ENCODE measurements at regions not wholly inside any gene's neighbourhood (a gene's known extent, or its start where the extent isn't known, plus 50 kb on each side); places are given as distances from the start of the nearest gene placed in this dataset.

DNA sequence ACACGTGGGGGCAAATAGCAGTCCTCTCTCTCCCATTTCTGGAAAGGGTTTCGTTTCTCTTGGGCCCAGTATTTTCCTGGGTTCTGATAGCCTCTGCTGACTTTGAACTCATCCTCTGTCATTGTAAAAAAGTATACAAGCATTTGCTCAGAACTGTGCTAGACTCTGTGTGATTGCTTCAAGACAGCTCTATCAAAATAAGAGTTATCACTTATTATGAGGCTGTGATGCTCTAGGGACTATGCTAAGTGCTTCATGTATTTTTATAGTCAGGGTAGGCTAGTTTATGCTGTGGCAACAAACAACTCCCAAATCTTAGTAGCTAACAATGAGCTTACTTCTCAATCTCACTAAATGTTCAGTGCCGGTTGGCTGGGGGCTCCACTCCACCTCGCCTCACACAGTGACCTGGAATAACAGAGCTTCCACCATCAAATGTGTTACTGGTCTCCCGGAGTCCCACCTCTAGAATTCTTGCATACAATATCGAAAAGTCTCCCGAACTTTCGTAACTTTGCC, 110.8 kb upstream of the CDC42EP3 start:
- DNase-seq (ENCODE audit: low read depth, low spot score) = no peak

GRCh38 chr2:37782721-37783371, 111.4 kb upstream of the CDC42EP3 start:
- no peak for DNase-seq (ENCODE audit: low read depth, low spot score)

GRCh38 chr2:37783545-37783944, 112.1 kb upstream of the CDC42EP3 start:
- no peak for DNase-seq (ENCODE audit: low read depth, low spot score)

GRCh38 chr2:37784071-37784758, 112.8 kb upstream of the CDC42EP3 start:
- no peak for DNase-seq (ENCODE audit: low read depth, low spot score)

DNA sequence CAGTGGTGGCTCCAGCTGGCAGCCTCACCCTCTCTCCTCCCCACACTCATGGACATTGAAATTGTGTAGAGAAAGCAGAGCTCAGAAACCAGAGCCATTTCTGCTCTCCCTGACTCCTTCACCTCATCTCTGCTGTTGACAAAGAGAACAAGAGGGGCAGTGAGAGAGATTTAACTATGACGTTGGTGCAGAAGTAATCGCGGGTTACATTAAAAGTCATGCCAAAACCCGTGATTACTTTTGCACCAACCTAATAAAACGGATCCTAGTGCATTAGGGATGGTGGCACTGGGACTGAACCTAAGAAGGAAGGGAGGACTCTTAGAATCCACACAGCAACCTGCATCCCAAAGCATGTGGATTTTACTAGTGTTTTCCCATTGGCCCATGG, 113.3 kb upstream of the CDC42EP3 start:
- DNase-seq (ENCODE audit: low read depth, low spot score) = no peak

DNA sequence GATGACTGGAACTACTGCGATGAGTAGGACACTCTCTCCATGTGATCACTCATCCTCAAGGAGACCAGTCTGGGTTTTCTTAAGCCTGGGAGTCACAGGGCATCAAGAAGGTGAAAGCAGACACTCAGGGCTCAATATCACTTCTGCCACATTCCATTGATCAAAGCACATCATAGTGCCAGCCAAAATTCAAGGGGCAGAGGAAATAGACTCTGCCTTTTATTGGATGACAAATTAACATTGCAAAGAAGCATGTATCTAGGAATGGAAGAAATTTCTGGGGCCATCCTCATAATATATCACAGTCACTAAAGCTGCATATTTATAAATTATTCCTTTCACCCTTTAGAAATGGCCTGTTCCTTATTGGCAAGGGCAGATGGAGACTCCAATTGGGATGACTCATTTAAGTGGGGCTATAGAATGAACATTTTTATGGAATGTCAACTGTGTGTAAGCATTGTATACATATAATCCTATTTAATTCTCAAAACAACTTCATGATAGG, 114.8 kb upstream of the CDC42EP3 start:
- no peak for DNase-seq (ENCODE audit: low read depth, low spot score)

DNA sequence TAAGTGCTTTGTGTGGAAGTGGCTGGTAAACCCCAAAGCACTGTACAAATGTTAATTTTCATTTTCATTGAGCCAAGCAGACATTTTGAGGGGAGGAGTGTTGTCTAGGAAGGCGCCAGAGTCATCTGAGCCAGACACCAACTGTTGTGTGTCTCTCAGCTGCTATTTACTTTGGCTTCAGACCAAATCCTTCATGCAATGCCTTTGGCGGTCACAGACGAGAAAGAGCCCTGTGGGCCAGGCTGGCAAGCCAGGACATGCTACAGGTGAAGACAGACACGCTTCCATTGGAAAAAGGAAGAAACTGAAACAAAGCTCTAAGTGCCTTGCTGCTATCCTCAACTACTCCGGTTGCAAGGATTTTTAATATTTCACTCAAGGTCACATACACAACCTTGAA, 115.4 kb upstream of the CDC42EP3 start:
- DNase-seq (ENCODE audit: low read depth, low spot score) = no peak

DNA sequence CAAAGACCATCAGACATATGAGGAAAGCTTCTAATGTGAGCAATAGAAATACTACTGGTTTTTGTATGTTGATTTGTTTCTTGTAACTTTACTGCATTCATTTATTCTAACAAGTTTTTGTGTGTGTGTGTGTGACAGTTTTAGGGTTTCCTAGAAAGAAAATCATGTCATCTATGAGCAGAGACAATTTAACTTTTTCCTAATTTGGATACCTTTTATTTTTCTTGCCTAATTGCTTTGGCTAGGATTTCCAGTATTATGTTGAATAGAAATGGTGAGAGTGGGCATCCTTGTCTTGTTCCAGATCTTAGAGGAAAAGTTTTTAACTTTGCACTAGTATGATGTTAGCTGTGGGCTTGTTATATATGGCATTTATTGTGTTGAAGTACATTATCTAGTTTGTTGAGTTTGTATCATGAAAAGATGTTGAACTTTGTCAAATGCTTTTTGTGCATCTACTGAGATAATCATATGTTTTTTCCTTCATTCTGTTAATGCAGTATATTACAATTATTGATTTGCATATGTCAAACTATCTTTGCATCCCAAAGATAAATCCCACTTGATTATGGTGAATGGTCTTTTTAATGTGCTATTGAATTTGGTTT, 117.3 kb upstream of the CDC42EP3 start:
- no peak for DNase-seq (ENCODE audit: low read depth, low spot score)

GRCh38 chr2:37790019-37790418, 118.6 kb upstream of the CDC42EP3 start:
- no peak for DNase-seq (ENCODE audit: low read depth, low spot score)

- DNase-seq (ENCODE audit: low read depth, low spot score) = no peak
Observed at GRCh38 chr2:37790462-37790861, 119.0 kb upstream of the CDC42EP3 start.

DNA sequence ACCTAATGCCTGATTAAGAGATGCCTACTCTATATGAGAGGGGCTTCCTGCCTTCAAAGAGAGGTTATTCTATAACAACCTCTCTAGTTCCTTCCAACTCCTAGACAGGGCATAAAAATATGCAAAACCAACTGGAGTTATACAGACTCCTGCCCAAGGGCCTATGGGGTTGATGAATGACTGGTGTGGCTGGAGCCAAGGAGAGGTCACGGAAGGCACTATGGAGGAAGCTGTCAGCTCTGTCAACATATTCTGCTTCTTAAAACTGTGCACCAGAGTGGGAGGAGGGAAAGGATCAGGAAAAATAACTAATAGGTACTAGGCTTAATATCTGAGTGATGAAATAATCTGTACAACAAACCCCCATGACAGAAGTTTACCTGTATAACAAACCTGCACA, 120.9 kb upstream of the CDC42EP3 start:
- DNase-seq (ENCODE audit: low read depth, low spot score) = no peak

GRCh38 chr2:37793004-37793403, 121.6 kb upstream of the CDC42EP3 start:
- DNase-seq (ENCODE audit: low read depth, low spot score) = no peak

- DNase-seq (ENCODE audit: low read depth, low spot score) = no peak
Observed at GRCh38 chr2:37794717-37795116, 123.3 kb upstream of the CDC42EP3 start.

- no peak for DNase-seq (ENCODE audit: low read depth, low spot score)
Observed at GRCh38 chr2:37795456-37795855, 124.0 kb upstream of the CDC42EP3 start.

DNA sequence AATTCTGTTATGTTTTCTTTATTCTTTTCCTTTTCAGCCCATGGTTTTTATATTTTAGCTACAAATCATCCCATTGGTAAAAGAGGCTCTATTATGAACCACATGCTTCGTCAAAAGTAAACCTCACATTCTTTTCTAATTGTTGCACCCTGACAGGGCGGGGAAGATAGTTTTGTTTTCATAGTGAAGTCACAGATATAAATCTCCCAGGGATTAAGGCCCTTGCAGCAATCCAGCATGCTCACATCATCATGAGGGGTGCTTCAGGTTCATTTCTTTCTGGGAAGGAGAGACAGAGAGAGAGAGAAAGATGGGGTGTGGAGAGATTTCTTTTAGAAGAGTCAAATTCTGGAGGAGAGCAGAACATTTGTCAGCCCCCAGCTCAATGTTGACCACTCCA, 124.5 kb upstream of the CDC42EP3 start:
- no peak for DNase-seq (ENCODE audit: low read depth, low spot score)

- DNase-seq (ENCODE audit: low read depth, low spot score) = no peak
Observed at GRCh38 chr2:37796481-37796880, 125.0 kb upstream of the CDC42EP3 start.

GRCh38 chr2:37797081-37797480, 125.6 kb upstream of the CDC42EP3 start:
- DNase-seq (ENCODE audit: low read depth, low spot score) = no peak

DNA sequence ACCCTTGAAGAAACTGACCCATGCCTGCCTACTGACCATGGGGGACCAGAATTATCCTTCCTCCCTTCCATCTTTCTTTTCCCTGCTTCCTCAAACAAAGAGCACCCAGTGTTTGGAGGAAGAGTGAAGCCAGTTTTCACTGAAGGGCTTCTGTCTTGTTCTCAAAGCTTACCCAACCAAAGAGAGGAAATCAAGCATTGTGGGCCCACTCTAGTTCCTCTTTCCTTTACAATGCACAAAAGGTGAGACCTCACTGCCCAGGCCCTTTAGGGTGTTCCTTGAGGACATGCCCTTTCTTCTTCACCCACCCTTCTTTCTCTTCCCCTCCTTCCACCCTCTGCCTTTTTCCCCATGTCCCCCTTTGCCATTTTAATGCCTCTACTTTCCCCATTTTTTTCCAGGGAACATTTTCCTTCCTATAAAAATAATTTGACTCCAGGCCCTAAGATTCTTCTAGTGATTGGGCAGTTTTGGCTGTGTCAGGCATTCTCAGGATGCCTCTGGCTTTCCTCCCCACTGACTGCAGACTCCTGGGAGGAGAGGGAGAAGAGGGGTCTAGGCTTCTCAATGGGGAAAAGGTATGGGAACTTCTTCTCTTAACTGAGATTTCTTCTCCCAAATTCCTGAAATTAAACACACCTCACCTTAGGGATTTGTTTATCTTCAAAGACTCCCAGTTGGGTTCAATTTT, 126.6 kb upstream of the RMDN2 start:
- DNase-seq (ENCODE audit: low read depth, low spot score) = no peak

GRCh38 chr2:37800176-37800858, 124.8 kb upstream of the RMDN2 start:
- no peak for DNase-seq (ENCODE audit: low read depth, low spot score)

DNA sequence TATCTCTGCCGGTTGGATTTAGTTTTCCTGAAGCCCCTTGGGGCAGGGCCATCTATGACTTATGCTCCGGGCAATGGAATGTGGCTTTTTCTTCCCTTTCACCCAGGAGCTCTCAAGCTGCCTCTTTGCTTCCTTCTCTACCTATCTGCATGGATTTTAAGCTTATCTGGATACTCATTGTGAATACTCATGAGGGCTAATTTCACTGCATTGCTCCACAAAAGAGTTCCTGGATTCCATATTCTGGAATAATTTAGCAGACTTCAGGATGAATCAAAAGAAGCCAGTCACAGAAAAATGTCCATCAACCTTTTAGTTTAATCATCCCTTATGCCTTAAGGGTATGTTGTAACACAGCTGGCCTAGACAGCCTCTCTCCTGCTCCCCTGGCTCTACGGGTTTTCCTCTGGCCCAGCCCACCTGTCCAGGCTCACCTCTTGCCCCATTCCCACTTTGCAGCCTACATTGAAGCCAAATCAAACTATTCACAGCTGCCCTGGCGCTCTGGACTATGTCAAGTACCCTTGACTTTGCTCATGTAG, 122.8 kb upstream of the RMDN2 start:
- DNase-seq (ENCODE audit: low read depth, low spot score) = no peak

DNA sequence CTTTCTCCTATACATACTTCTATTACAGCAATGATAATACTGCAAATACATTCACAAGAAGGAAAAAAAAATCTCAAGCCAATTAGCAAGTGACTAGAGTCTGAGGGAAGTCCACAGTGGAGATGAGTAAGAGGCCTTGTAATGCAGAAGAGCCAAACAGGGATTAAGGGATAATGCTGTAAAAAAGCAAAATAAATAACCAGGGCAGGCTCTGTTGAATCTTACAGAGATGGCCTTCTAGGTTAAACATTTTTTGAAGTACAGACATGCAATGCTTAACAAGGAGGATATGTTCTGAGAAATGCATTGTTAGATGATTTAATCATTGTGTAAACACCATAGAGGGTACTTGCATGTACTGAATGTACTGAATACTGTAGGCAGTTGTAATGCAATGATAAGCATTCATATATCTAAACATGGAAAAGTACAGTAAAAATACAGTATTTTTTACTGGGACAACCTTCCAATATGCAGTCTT, 122.1 kb upstream of the RMDN2 start:
- DNase-seq (ENCODE audit: low read depth, low spot score) = no peak
